Psoas muscle (tissue), 7 donors: ENCODE measurements at regions not wholly inside any gene's neighbourhood (a gene's known extent, or its start where the extent isn't known, plus 50 kb on each side); places are given as distances from the start of the nearest gene placed in this dataset.

Experiments used
- ATAC-seq, 4 donors: fragments of 200-7000 bp; cut with Tn5 transposase; one replicate each; pipeline ENCODE4 v1.9.1; 2020; ENCODE audit warnings: moderate library complexity in 3 of 4, mild to moderate bottlenecking in 2 of 4
- DNase-seq, 2 donors: peaks; one replicate each; pipeline ENCODE4 v3.0.0-alpha.2; 2020
- H3K27ac ChIP-seq: fragments of 200-600 bp; one replicate; pipeline ENCODE4 v1.8.0; 2022
- H3K27me3 ChIP-seq, 3 donors: fragments of 200-600 bp in 1 of 3; one replicate each; pipeline versions ENCODE4 v1.6.1 to v1.8.0; 2013 to 2022; ENCODE audit warnings: low read length in 2 of 3, mild to moderate bottlenecking in 2 of 3, moderate library complexity in 1 of 3; ENCODE audit not compliant: insufficient read depth in 3 of 3
- H3K36me3 ChIP-seq, 2 donors: fragments of 200-600 bp in 1 of 2; one replicate each; pipeline versions ENCODE4 v1.6.1 to v1.8.0; 2013 to 2022; ENCODE audit warnings: low read depth in 1 of 2, mild to moderate bottlenecking in 1 of 2, moderate library complexity in 1 of 2; ENCODE audit not compliant: insufficient read depth in 1 of 2
- H3K4me1 ChIP-seq: fragments of 200-600 bp; one replicate; pipeline ENCODE4 v1.8.0; 2022
- H3K4me3 ChIP-seq: fragments of 200-600 bp; one replicate; pipeline ENCODE4 v1.8.0; 2022; ENCODE audit warnings: mild to moderate bottlenecking
- H3K9me3 ChIP-seq: fragments of 200-600 bp; one replicate; pipeline ENCODE4 v1.8.0; 2022
- WGBS, 3 donors: extraction: QIAGEN DNeasy Blood & Tissue Kit; methylation state at CpG; one replicate each; pipeline versions ENCODE4 v1.1.6 to v1.1.7; 2013; 5-methylcytosine and 5-hydroxymethylcytosine counted together
- intact Hi-C, 2 donors: fragments of 100-400 bp; cut with DNase I; formaldehyde crosslinking; loops; one replicate each; pipeline versions ENCODE4 v1.11.0 to v1.14.2; 2022
- TF ChIP-seq, protein P1 (sequence below): fragments of 200-600 bp; IDR thresholded peaks from one replicate; pipeline ENCODE4 v1.8.0; 2022; ENCODE audit warnings: antibody characterized with exemption
- donor health status: healthy with polysubstance abuse.
- donor health status: DM: no; HTN: no; CAD: no; lungs with moderate emphysema.
- donor health status: Bipolar disorder and iron deficiency.
- donor health status: healthy.
- donor health status: DM: yes; HTN: yes; CAD: no.
- donor health status: DM: no; HTN: no; CAD: no.
- donor health status: DM: yes; HTN: yes; CAD: no.

GRCh38 chr13:79966059-79966458 lies 374.9 kb downstream of the SPRY2 start:
- Histone ChIP-seq H3K9me3 (no peaks in the 10 kb centered on the region), H3K4me1 (no peaks in the 10 kb centered on the region), H3K4me3 (no peak overlapping the region), H3K36me3 (no peaks in the 10 kb centered on the region), H3K27me3 (no peaks in the 10 kb centered on the region), H3K27ac (no peak overlapping the region)
- ATAC-seq, result no peak
- TF ChIP-seq, protein P1, sequence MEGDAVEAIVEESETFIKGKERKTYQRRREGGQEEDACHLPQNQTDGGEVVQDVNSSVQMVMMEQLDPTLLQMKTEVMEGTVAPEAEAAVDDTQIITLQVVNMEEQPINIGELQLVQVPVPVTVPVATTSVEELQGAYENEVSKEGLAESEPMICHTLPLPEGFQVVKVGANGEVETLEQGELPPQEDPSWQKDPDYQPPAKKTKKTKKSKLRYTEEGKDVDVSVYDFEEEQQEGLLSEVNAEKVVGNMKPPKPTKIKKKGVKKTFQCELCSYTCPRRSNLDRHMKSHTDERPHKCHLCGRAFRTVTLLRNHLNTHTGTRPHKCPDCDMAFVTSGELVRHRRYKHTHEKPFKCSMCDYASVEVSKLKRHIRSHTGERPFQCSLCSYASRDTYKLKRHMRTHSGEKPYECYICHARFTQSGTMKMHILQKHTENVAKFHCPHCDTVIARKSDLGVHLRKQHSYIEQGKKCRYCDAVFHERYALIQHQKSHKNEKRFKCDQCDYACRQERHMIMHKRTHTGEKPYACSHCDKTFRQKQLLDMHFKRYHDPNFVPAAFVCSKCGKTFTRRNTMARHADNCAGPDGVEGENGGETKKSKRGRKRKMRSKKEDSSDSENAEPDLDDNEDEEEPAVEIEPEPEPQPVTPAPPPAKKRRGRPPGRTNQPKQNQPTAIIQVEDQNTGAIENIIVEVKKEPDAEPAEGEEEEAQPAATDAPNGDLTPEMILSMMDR, result no peak
- 90 to 97% (median 91%) methylated on average over 3 of the region's 3 CpGs for WGBS, 3 donors
- intact Hi-C loops, result no loop called here
- DNase-seq, result no peak

DNA sequence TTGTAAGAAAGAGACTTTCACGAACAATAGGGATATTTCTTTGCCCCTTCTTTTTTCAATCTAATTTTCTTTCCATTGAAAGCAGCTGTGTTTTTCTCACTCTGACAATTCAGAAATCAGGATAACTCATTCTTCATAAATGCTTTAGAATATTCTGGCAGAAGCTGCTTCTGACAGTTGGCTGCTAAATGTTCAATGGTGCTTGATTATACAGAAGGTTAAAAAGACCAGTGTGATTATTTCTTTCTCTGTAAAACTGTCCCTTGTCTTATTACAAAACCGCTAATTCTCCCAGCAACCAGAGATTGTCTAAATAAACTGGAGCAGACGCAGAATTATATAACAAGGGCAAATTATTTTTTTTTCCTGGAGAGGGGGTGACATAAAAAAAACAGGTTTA lies 394.4 kb downstream of the SPRY2 start:
- H3K27ac ChIP-seq, result no peak overlapping the region
- no peaks in the 10 kb centered on the region for H3K4me1 ChIP-seq
- ATAC-seq, result no peak
- no peaks in the 10 kb centered on the region for H3K27me3 ChIP-seq
- H3K36me3 ChIP-seq, result no peaks in the 10 kb centered on the region
- intact Hi-C loops, result no loop called here
- TF ChIP-seq, protein P1, result no peak
- no peak overlapping the region for H3K4me3 ChIP-seq
- 86 to 90% (median 90%) methylated on average over 3 of the region's 3 CpGs for WGBS, 3 donors
- no peak for DNase-seq
- H3K9me3 ChIP-seq, result peaks cover 2% of the 10 kb centered on the region

DNA sequence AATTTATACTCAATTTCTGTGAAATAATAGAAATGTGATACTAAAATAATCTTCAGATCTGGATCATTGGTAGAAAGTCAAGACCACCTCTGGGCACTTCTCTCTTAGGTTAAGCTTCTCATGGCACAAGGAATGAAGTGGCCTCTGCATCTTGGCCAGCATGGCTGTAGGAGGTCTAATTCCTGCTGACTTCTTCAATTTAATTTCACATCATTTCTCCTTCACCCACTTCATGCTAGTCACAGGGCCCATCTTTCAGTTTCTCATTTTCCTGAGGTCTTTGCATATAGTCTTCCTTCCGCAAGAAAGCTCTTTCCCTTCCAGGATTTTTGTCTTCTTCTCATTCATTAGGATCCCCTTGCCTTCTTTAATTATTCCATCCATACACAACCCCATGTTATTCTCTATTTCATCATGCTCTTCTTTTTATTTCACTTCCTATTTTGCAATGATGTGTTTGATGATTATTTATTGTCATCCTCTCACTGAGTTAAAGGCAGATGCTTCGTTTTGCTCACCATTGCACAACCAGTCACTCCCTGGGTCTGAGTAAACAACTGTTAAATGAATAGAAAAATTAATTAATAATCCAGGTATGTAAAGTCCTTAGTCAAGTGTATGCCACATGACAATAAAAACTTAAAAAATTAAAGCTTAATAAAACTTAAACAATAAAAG lies 397.4 kb downstream of the SPRY2 start:
- no peak overlapping the region for H3K27ac ChIP-seq
- intact Hi-C loops, result no loop called here
- WGBS, 3 donors, result 65 to 87% (median 71%) methylated on average over 2 of the region's 2 CpGs
- ATAC-seq, result no peak
- no peak for DNase-seq
- peaks cover 2% of the 10 kb centered on the region for H3K9me3 ChIP-seq
- no peak overlapping the region for H3K4me3 ChIP-seq
- H3K27me3 ChIP-seq, result no peaks in the 10 kb centered on the region
- no peaks in the 10 kb centered on the region for H3K4me1 ChIP-seq
- no peaks in the 10 kb centered on the region for H3K36me3 ChIP-seq
- TF ChIP-seq, protein P1, result no peak

DNA sequence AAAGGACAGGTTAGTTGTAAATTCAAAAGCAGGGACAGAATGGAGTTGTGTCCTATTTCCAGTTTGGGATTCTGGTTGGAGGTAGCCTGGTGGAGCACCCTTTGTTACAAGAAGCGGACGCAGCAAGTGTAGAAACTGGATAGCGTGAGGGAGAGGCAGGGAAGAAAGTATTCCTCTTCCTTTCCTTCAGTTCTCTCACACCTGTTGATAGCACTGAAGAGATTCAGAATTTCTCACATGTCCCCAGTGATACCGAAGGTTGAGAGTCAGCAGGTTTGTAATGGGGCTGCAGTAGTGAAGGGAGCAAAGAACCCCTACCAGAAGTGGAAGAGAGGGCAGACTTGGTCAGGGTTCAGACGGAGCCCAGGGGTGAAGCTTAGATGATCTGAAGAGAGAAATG lies 399.2 kb downstream of the SPRY2 start:
- Histone ChIP-seq H3K4me3 (no peak overlapping the region), H3K27me3 (no peaks in the 10 kb centered on the region), H3K9me3 (no peaks in the 10 kb centered on the region), H3K36me3 (no peaks in the 10 kb centered on the region), H3K4me1 (peaks cover 3% of the 10 kb centered on the region), H3K27ac (no peak overlapping the region)
- WGBS, 3 donors, result 95 to 99% (median 97%) methylated on average over 5 of the region's 5 CpGs
- intact Hi-C loops, result no loop called here
- TF ChIP-seq, protein P1, result no peak
- DNase-seq (no peak), ATAC-seq (no peak)

DNA sequence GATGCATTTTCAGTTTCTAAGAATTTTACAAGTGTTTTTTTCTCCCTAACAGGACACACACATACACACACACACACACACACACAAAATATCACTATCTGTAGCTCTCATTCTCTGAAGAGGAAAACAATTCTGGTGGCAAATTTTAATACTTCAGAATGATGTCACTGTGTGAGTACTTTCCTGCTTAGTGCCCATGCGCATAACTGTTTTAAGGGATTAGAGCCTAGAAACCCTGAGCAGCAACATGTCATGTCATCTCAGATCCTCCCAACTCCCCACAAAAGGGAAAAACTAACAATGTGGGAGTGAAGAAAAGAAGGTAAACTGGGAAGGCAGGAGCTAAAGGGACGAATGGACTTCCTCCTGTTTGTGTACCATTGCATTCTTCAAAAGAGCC lies 401.2 kb downstream of the SPRY2 start:
- Histone ChIP-seq H3K4me1 (peaks cover 10% of the 10 kb centered on the region), H3K27me3 (no peaks in the 10 kb centered on the region), H3K36me3 (no peaks in the 10 kb centered on the region), H3K4me3 (no peak overlapping the region), H3K27ac (no peak overlapping the region), H3K9me3 (no peaks in the 10 kb centered on the region)
- intact Hi-C loops, result no loop called here
- ATAC-seq (no peak), DNase-seq (no peak)
- 81 to 89% (median 86%) methylated on average over 2 of the region's 2 CpGs for WGBS, 3 donors
- TF ChIP-seq, protein P1, result no peak
